A549 (cell line): ENCODE measurements at regions not wholly inside any gene's neighbourhood (a gene's known extent, or its start where the extent isn't known, plus 50 kb on each side); places are given as distances from the start of the nearest gene placed in this dataset.

Experiments used
- CTCF ChIP-seq: fragments of >200 bp; sonication (Bioruptor Twin); formaldehyde crosslinking; IDR thresholded peaks from 3 replicates; pipeline ENCODE4 v1.5.1; 2016
- JUNB ChIP-seq: fragments of >200 bp; sonication (Bioruptor Twin); formaldehyde crosslinking; IDR thresholded peaks from 2 replicates; pipeline ENCODE4 v1.6.1; 2016
- MAZ ChIP-seq: fragments of 150-350 bp; IDR thresholded peaks from 2 replicates; pipeline ENCODE4 v1.6.1; 2014; ENCODE audit warnings: antibody characterized with exemption, low read depth, low read length, borderline replicate concordance
- MYC ChIP-seq: IDR thresholded peaks from 2 replicates; pipeline ENCODE4 v1.6.1; 2012; ENCODE audit warnings: mild to moderate bottlenecking, inconsistent platforms, low read length, improper control_type of control experiment, borderline replicate concordance
- RCOR1 ChIP-seq: fragments of 150-350 bp; IDR thresholded peaks from 2 replicates; pipeline ENCODE4 v1.6.1; 2014; ENCODE audit warnings: antibody characterized with exemption, low read length, low read depth

GRCh38 chr17:14004927-14005620 lies 64.2 kb upstream of the COX10 start:
- TF ChIP-seq RCOR1, result no peak
- no peak for TF ChIP-seq CTCF
- no peak for TF ChIP-seq MYC
- no peak for TF ChIP-seq MAZ
- no peak for TF ChIP-seq JUNB
